ENCODE measurements at regions not wholly inside any gene's neighbourhood (a gene's known extent, or its start where the extent isn't known, plus 50 kb on each side); places are given as distances from the start of the nearest gene placed in this dataset.

- TF ChIP-seq CTCF (IDR thresholded peaks at IDR 0.05; ENCODE audit: low read length) (no peak), EZH2 (IDR thresholded peaks at IDR 0.05; ENCODE audit: borderline replicate concordance, low read length) (no peak)
Measured at GRCh38 chr3:56981445-56982230, 78.8 kb upstream of the SPATA12 start.
